ENCODE measurements at regions not wholly inside any gene's neighbourhood (a gene's known extent, or its start where the extent isn't known, plus 50 kb on each side); places are given as distances from the start of the nearest gene placed in this dataset.

- H3K4me1 ChIP-seq (ENCODE audit: low read length) = no peaks in the 10 kb centered on the region
- no peak overlapping the region for H2AFZ ChIP-seq (ENCODE audit: low read depth, low read length)
- H3K27me3 ChIP-seq (ENCODE audit: low read depth, low read length) = peaks cover 35% of the 10 kb centered on the region
- H3K4me3 ChIP-seq (ENCODE audit: low read length) = no peak overlapping the region
- no peak overlapping the region for H3K4me2 ChIP-seq (ENCODE audit: low read length)
- TF ChIP-seq EZH2phosphoT487 (IDR thresholded peaks at IDR 0.05; ENCODE audit: low read depth) (no peak), CTCF (IDR thresholded peaks at IDR 0.05; ENCODE audit: low read depth, low read length) (no peak)
- H3K9ac ChIP-seq (ENCODE audit: low read length) = no peak overlapping the region
- no peaks in the 10 kb centered on the region; the same call in 1 of the 2 replicates for H3K9me3 ChIP-seq (ENCODE audit: insufficient read depth, low read length)
- H3K36me3 ChIP-seq (replicated peaks; ENCODE audit: low read depth, low read length) = no peaks in the 10 kb centered on the region
- no peak overlapping the region for H3K27ac ChIP-seq (ENCODE audit: low read length)
- no peaks in the 10 kb centered on the region for H3K79me2 ChIP-seq (ENCODE audit: low read length)
- no peaks in the 10 kb centered on the region for H4K20me1 ChIP-seq (ENCODE audit: insufficient read depth, low read length)
Observed at GRCh38 chr20:52256454-52256853, 64.9 kb upstream of the ZFP64 start.

GRCh38 chr20:52252664-52253063, 61.1 kb upstream of the ZFP64 start:
- no peak overlapping the region for H2AFZ ChIP-seq (ENCODE audit: low read depth, low read length)
- H3K4me3 ChIP-seq (ENCODE audit: low read length) = no peak overlapping the region
- H3K36me3 ChIP-seq (replicated peaks; ENCODE audit: low read depth, low read length) = no peaks in the 10 kb centered on the region
- H3K9ac ChIP-seq (ENCODE audit: low read length) = no peak overlapping the region
- no peaks in the 10 kb centered on the region for H3K4me1 ChIP-seq (ENCODE audit: low read length)
- H4K20me1 ChIP-seq (ENCODE audit: insufficient read depth, low read length) = no peaks in the 10 kb centered on the region
- H3K27ac ChIP-seq (ENCODE audit: low read length) = no peak overlapping the region
- H3K27me3 ChIP-seq (ENCODE audit: low read depth, low read length) = peaks cover 15% of the 10 kb centered on the region
- TF ChIP-seq CTCF (IDR thresholded peaks at IDR 0.05; ENCODE audit: low read depth, low read length) (no peak), EZH2phosphoT487 (IDR thresholded peaks at IDR 0.05; ENCODE audit: low read depth) (no peak)
- H3K4me2 ChIP-seq (ENCODE audit: low read length) = no peak overlapping the region
- no peaks in the 10 kb centered on the region for H3K79me2 ChIP-seq (ENCODE audit: low read length)
- H3K9me3 ChIP-seq (ENCODE audit: insufficient read depth, low read length) = no peaks in the 10 kb centered on the region; the same call in 1 of the 2 replicates

GRCh38 chr20:52251827-52252226, 60.2 kb upstream of the ZFP64 start:
- Histone ChIP-seq H3K9me3 (ENCODE audit: insufficient read depth, low read length) (no peaks in the 10 kb centered on the region; the same call in 1 of the 2 replicates), H3K4me2 (ENCODE audit: low read length) (no peak overlapping the region), H3K27ac (ENCODE audit: low read length) (no peak overlapping the region), H3K79me2 (ENCODE audit: low read length) (no peaks in the 10 kb centered on the region), H3K4me3 (ENCODE audit: low read length) (no peak overlapping the region), H4K20me1 (ENCODE audit: insufficient read depth, low read length) (no peaks in the 10 kb centered on the region), H2AFZ (ENCODE audit: low read depth, low read length) (no peak overlapping the region), H3K9ac (ENCODE audit: low read length) (no peak overlapping the region), H3K4me1 (ENCODE audit: low read length) (no peaks in the 10 kb centered on the region), H3K27me3 (ENCODE audit: low read depth, low read length) (peaks cover 20% of the 10 kb centered on the region), H3K36me3 (replicated peaks; ENCODE audit: low read depth, low read length) (no peaks in the 10 kb centered on the region)
- TF ChIP-seq EZH2phosphoT487 (IDR thresholded peaks at IDR 0.05; ENCODE audit: low read depth) = no peak
- no peak for TF ChIP-seq CTCF (IDR thresholded peaks at IDR 0.05; ENCODE audit: low read depth, low read length)

- H3K27me3 ChIP-seq (ENCODE audit: low read depth, low read length) = peaks cover 20% of the 10 kb centered on the region
- no peaks in the 10 kb centered on the region for H3K36me3 ChIP-seq (replicated peaks; ENCODE audit: low read depth, low read length)
- H2AFZ ChIP-seq (ENCODE audit: low read depth, low read length) = no peak overlapping the region
- no peak overlapping the region for H3K9ac ChIP-seq (ENCODE audit: low read length)
- no peak overlapping the region for H3K4me3 ChIP-seq (ENCODE audit: low read length)
- H3K9me3 ChIP-seq (ENCODE audit: insufficient read depth, low read length) = no peaks in the 10 kb centered on the region; the same call in 1 of the 2 replicates
- no peaks in the 10 kb centered on the region for H4K20me1 ChIP-seq (ENCODE audit: insufficient read depth, low read length)
- no peak overlapping the region for H3K4me2 ChIP-seq (ENCODE audit: low read length)
- H3K79me2 ChIP-seq (ENCODE audit: low read length) = no peaks in the 10 kb centered on the region
- no peaks in the 10 kb centered on the region for H3K4me1 ChIP-seq (ENCODE audit: low read length)
- no peak overlapping the region for H3K27ac ChIP-seq (ENCODE audit: low read length)
- TF ChIP-seq CTCF (IDR thresholded peaks at IDR 0.05; ENCODE audit: low read depth, low read length) = no peak
- TF ChIP-seq EZH2phosphoT487 (IDR thresholded peaks at IDR 0.05; ENCODE audit: low read depth) = no peak
Observed at GRCh38 chr20:52251136-52251700, 59.6 kb upstream of the ZFP64 start.
